ENCODE measurements at regions not wholly inside any gene's neighbourhood (a gene's known extent, or its start where the extent isn't known, plus 50 kb on each side); places are given as distances from the start of the nearest gene placed in this dataset.

DNA sequence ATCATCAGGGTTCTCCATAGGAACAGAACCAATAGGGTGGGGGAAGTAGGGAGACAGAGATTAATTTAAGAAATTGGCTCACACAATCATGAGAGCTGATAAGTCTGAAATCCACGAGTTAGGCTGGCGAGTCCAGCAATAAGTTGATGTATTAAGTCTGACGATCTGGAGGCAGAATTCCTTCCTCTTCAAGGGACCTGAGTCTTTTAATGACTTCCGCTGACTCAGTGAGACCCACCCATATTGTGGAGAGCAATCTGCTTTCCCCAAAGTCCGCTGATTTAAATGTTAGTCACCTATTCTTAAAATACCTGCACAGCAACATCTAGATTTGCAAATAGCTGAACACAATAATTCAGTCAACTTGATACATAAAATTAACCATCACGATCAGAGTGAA, 97.8 kb downstream of the SPTSSA start:
- TF ChIP-seq, protein P1, sequence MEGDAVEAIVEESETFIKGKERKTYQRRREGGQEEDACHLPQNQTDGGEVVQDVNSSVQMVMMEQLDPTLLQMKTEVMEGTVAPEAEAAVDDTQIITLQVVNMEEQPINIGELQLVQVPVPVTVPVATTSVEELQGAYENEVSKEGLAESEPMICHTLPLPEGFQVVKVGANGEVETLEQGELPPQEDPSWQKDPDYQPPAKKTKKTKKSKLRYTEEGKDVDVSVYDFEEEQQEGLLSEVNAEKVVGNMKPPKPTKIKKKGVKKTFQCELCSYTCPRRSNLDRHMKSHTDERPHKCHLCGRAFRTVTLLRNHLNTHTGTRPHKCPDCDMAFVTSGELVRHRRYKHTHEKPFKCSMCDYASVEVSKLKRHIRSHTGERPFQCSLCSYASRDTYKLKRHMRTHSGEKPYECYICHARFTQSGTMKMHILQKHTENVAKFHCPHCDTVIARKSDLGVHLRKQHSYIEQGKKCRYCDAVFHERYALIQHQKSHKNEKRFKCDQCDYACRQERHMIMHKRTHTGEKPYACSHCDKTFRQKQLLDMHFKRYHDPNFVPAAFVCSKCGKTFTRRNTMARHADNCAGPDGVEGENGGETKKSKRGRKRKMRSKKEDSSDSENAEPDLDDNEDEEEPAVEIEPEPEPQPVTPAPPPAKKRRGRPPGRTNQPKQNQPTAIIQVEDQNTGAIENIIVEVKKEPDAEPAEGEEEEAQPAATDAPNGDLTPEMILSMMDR (IDR thresholded peaks at IDR 0.05; ENCODE audit: poor library complexity, severe bottlenecking), result no peak
- TF ChIP-seq, protein P2, sequence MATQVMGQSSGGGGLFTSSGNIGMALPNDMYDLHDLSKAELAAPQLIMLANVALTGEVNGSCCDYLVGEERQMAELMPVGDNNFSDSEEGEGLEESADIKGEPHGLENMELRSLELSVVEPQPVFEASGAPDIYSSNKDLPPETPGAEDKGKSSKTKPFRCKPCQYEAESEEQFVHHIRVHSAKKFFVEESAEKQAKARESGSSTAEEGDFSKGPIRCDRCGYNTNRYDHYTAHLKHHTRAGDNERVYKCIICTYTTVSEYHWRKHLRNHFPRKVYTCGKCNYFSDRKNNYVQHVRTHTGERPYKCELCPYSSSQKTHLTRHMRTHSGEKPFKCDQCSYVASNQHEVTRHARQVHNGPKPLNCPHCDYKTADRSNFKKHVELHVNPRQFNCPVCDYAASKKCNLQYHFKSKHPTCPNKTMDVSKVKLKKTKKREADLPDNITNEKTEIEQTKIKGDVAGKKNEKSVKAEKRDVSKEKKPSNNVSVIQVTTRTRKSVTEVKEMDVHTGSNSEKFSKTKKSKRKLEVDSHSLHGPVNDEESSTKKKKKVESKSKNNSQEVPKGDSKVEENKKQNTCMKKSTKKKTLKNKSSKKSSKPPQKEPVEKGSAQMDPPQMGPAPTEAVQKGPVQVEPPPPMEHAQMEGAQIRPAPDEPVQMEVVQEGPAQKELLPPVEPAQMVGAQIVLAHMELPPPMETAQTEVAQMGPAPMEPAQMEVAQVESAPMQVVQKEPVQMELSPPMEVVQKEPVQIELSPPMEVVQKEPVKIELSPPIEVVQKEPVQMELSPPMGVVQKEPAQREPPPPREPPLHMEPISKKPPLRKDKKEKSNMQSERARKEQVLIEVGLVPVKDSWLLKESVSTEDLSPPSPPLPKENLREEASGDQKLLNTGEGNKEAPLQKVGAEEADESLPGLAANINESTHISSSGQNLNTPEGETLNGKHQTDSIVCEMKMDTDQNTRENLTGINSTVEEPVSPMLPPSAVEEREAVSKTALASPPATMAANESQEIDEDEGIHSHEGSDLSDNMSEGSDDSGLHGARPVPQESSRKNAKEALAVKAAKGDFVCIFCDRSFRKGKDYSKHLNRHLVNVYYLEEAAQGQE (IDR thresholded peaks at IDR 0.05; ENCODE audit: borderline replicate concordance), result no peak
- no peak for TF ChIP-seq SMC3 (conservative IDR thresholded peaks at IDR 0.05; ENCODE audit: poor library complexity)
- no peak for TF ChIP-seq RAD21 (conservative IDR thresholded peaks at IDR 0.05)
- TF ChIP-seq MXI1 (conservative IDR thresholded peaks at IDR 0.05; ENCODE audit: poor library complexity, severe bottlenecking), result no peak
- TF ChIP-seq EZH2 (IDR thresholded peaks at IDR 0.05; ENCODE audit: borderline replicate concordance, insufficient read depth, low read length, poor library complexity, severe bottlenecking), result no peak
- TF ChIP-seq POLR2AphosphoS5 (IDR thresholded peaks at IDR 0.05), result no peak
- no peak for TF ChIP-seq TAF1 (IDR thresholded peaks at IDR 0.05; ENCODE audit: low read depth)
